WTC11 (cell line): ENCODE measurements at regions not wholly inside any gene's neighbourhood (a gene's known extent, or its start where the extent isn't known, plus 50 kb on each side); places are given as distances from the start of the nearest gene placed in this dataset.

ENCODE experiments used
- CTCF ChIP-seq: fragments of 200-600 bp; IDR thresholded peaks from 2 replicates; pipeline ENCODE4 v1.8.0; 2022; ENCODE audit warnings: antibody characterized with exemption
- NR3C1 ChIP-seq: sonication (generic); formaldehyde crosslinking; conservative IDR thresholded peaks from 2 replicates; pipeline ENCODE4 v1.8.1; 2023; ENCODE audit warnings: low read depth, mild to moderate bottlenecking, missing genetic modification reagents
- TF ChIP-seq, protein P1 (sequence below): sonication (generic); formaldehyde crosslinking; conservative IDR thresholded peaks from 2 replicates; pipeline ENCODE4 v1.8.1; 2022; ENCODE audit warnings: mild to moderate bottlenecking, missing genetic modification reagents

GRCh38 chr7:68014031-68014736, 1017.6 kb downstream of the TYW1 start:
- TF ChIP-seq CTCF (no peak), NR3C1 (CRISPR knock-in tag) (no peak)
- TF ChIP-seq, protein P1, sequence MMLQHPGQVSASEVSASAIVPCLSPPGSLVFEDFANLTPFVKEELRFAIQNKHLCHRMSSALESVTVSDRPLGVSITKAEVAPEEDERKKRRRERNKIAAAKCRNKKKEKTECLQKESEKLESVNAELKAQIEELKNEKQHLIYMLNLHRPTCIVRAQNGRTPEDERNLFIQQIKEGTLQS (CRISPR knock-in tag): no peak
